ENCODE measurements at regions not wholly inside any gene's neighbourhood (a gene's known extent, or its start where the extent isn't known, plus 50 kb on each side); places are given as distances from the start of the nearest gene placed in this dataset.

DNA sequence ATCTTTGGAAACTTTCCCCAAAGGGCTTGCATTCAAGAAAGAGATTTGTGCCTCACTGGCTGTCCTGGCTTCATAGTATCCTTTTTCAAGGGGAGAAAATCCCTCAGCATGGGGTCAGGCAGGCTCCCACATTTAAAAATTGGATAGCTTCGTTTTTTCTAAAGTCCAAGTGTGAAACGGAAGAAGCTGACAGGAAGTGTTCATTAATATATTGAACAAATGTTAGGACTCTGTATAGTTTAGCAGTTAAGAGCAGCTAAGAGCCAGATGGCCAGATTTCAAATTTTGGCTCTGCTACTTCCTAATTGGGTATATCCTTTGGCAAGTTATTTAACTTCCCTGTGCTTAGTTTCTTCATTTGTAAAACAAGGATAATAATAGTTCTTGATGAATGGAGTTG is 354.9 kb upstream of the FAT3 start:
- Histone ChIP-seq H2AFZ (ENCODE audit: low read depth, low read length) (no peak overlapping the region), H4K8ac (ENCODE audit: low read length) (no peak overlapping the region), H3K4ac (ENCODE audit: low read depth in 1 of 2, low read length in 2 of 2) (no peak overlapping the region), H3K4me1 (ENCODE audit: control insufficient read depth, insufficient read depth, low read depth, low read length) (no peaks in the 10 kb centered on the region), H2AK5ac (ENCODE audit: low read length, severe bottlenecking) (no peak overlapping the region), H2BK5ac (ENCODE audit: low read depth, low read length, poor library complexity, severe bottlenecking) (no peak overlapping the region), H2BK120ac (ENCODE audit: low read depth, low read length) (no peak overlapping the region), H2BK15ac (ENCODE audit: low read depth, poor library complexity, severe bottlenecking) (no peak overlapping the region), H3K36me3 (ENCODE audit: control insufficient read depth in 1 of 2, insufficient read depth in 2 of 2, low read depth in 1 of 2, low read length in 2 of 2) (no peaks in the 10 kb centered on the region), H3K9me3 (ENCODE audit: control insufficient read depth, low read length) (no peaks in the 10 kb centered on the region), H2BK12ac (ENCODE audit: low read length in 2 of 2) (no peak overlapping the region), H3K23ac (ENCODE audit: low read length in 2 of 2) (no peak overlapping the region), H3K27me3 (ENCODE audit: control insufficient read depth in 1 of 2, insufficient read depth in 1 of 2, low read length in 2 of 2) (peaks cover 0 to 44% of the 10 kb centered on the region in 2 experiments), H3K14ac (ENCODE audit: low read length in 2 of 2) (no peak overlapping the region), H3K4me2 (ENCODE audit: low read length, poor library complexity, severe bottlenecking) (no peak overlapping the region), H3K4me3 (ENCODE audit: insufficient read depth in 1 of 2, low read depth in 1 of 2, low read length in 2 of 2) (no peak overlapping the region), H3K18ac (ENCODE audit: low read depth in 1 of 2, low read length in 2 of 2) (no peak overlapping the region), H3K9ac (ENCODE audit: low read length) (no peak overlapping the region), H3K79me1 (replicated peaks; ENCODE audit: low read length, poor library complexity, severe bottlenecking) (no peaks in the 10 kb centered on the region), H4K91ac (ENCODE audit: low read length) (no peak overlapping the region), H3K27ac (ENCODE audit: low read length, poor library complexity, severe bottlenecking) (no peak overlapping the region)
- DNase-seq = no peak
- WGBS = 54% methylated on average over 2 of the region's 2 CpGs

- H2BK12ac ChIP-seq (ENCODE audit: low read length in 2 of 2) = no peak overlapping the region
- no peak overlapping the region for H3K14ac ChIP-seq (ENCODE audit: low read length in 2 of 2)
- no peak overlapping the region for H3K9ac ChIP-seq (ENCODE audit: low read length)
- H4K91ac ChIP-seq (ENCODE audit: low read length) = no peak overlapping the region
- no peaks in the 10 kb centered on the region for H3K36me3 ChIP-seq (ENCODE audit: control insufficient read depth in 1 of 2, insufficient read depth in 2 of 2, low read depth in 1 of 2, low read length in 2 of 2)
- no peak overlapping the region for H3K18ac ChIP-seq (ENCODE audit: low read depth in 1 of 2, low read length in 2 of 2)
- H2AFZ ChIP-seq (ENCODE audit: low read depth, low read length) = no peak overlapping the region
- no peak for DNase-seq
- H2BK120ac ChIP-seq (ENCODE audit: low read depth, low read length) = no peak overlapping the region
- no peak overlapping the region for H3K4ac ChIP-seq (ENCODE audit: low read depth in 1 of 2, low read length in 2 of 2)
- no peak overlapping the region for H2BK5ac ChIP-seq (ENCODE audit: low read depth, low read length, poor library complexity, severe bottlenecking)
- H3K79me1 ChIP-seq (replicated peaks; ENCODE audit: low read length, poor library complexity, severe bottlenecking) = no peaks in the 10 kb centered on the region
- no peaks in the 10 kb centered on the region for H3K9me3 ChIP-seq (ENCODE audit: control insufficient read depth, low read length)
- H3K27me3 ChIP-seq (ENCODE audit: control insufficient read depth in 1 of 2, insufficient read depth in 1 of 2, low read length in 2 of 2) = peaks cover 0 to 46% of the 10 kb centered on the region in 2 experiments
- H2AK5ac ChIP-seq (ENCODE audit: low read length, severe bottlenecking) = no peak overlapping the region
- H3K4me2 ChIP-seq (ENCODE audit: low read length, poor library complexity, severe bottlenecking) = no peak overlapping the region
- no peak overlapping the region for H4K8ac ChIP-seq (ENCODE audit: low read length)
- H2BK15ac ChIP-seq (ENCODE audit: low read depth, poor library complexity, severe bottlenecking) = no peak overlapping the region
- H3K27ac ChIP-seq (ENCODE audit: low read length, poor library complexity, severe bottlenecking) = no peak overlapping the region
- no peak overlapping the region for H3K4me3 ChIP-seq (ENCODE audit: insufficient read depth in 1 of 2, low read depth in 1 of 2, low read length in 2 of 2)
- 88% methylated on average over 3 of the region's 3 CpGs for WGBS
- H3K4me1 ChIP-seq (ENCODE audit: control insufficient read depth, insufficient read depth, low read depth, low read length) = no peaks in the 10 kb centered on the region
- no peak overlapping the region for H3K23ac ChIP-seq (ENCODE audit: low read length in 2 of 2)
Observed at GRCh38 chr11:91866642-91867041, 358.0 kb upstream of the FAT3 start.

- Histone ChIP-seq H3K4me3 (ENCODE audit: insufficient read depth in 1 of 2, low read depth in 1 of 2, low read length in 2 of 2) (no peak overlapping the region), H2BK120ac (ENCODE audit: low read depth, low read length) (no peak overlapping the region), H3K9ac (ENCODE audit: low read length) (no peak overlapping the region), H3K9me3 (ENCODE audit: control insufficient read depth, low read length) (no peaks in the 10 kb centered on the region), H3K18ac (ENCODE audit: low read depth in 1 of 2, low read length in 2 of 2) (no peak overlapping the region), H2AFZ (ENCODE audit: low read depth, low read length) (no peak overlapping the region), H4K8ac (ENCODE audit: low read length) (no peak overlapping the region), H4K91ac (ENCODE audit: low read length) (no peak overlapping the region), H3K23ac (ENCODE audit: low read length in 2 of 2) (no peak overlapping the region), H3K4me2 (ENCODE audit: low read length, poor library complexity, severe bottlenecking) (no peak overlapping the region), H3K36me3 (ENCODE audit: control insufficient read depth in 1 of 2, insufficient read depth in 2 of 2, low read depth in 1 of 2, low read length in 2 of 2) (no peaks in the 10 kb centered on the region), H2AK5ac (ENCODE audit: low read length, severe bottlenecking) (no peak overlapping the region), H2BK5ac (ENCODE audit: low read depth, low read length, poor library complexity, severe bottlenecking) (no peak overlapping the region), H3K27ac (ENCODE audit: low read length, poor library complexity, severe bottlenecking) (peak overlapping the region; percentile 13), H3K4ac (ENCODE audit: low read depth in 1 of 2, low read length in 2 of 2) (no peak overlapping the region), H3K4me1 (ENCODE audit: control insufficient read depth, insufficient read depth, low read depth, low read length) (no peaks in the 10 kb centered on the region), H3K79me1 (replicated peaks; ENCODE audit: low read length, poor library complexity, severe bottlenecking) (no peaks in the 10 kb centered on the region), H2BK15ac (ENCODE audit: low read depth, poor library complexity, severe bottlenecking) (no peak overlapping the region), H3K27me3 (ENCODE audit: control insufficient read depth in 1 of 2, insufficient read depth in 1 of 2, low read length in 2 of 2) (peaks cover 0 to 6% of the 10 kb centered on the region in 2 experiments), H2BK12ac (ENCODE audit: low read length in 2 of 2) (no peak overlapping the region), H3K14ac (ENCODE audit: low read length in 2 of 2) (no peak overlapping the region)
- DNase-seq = no peak
- 86% methylated on average over 3 of the region's 3 CpGs for WGBS
Observed at GRCh38 chr11:91860661-91861060, 364.0 kb upstream of the FAT3 start.

GRCh38 chr11:91859666-91860065 is 365.0 kb upstream of the FAT3 start:
- Histone ChIP-seq H2BK120ac (ENCODE audit: low read depth, low read length) (no peak overlapping the region), H3K9me3 (ENCODE audit: control insufficient read depth, low read length) (no peaks in the 10 kb centered on the region), H3K14ac (ENCODE audit: low read length in 2 of 2) (no peak overlapping the region), H3K4me1 (ENCODE audit: control insufficient read depth, insufficient read depth, low read depth, low read length) (no peaks in the 10 kb centered on the region), H3K27ac (ENCODE audit: low read length, poor library complexity, severe bottlenecking) (no peak overlapping the region), H3K4me2 (ENCODE audit: low read length, poor library complexity, severe bottlenecking) (no peak overlapping the region), H3K23ac (ENCODE audit: low read length in 2 of 2) (no peak overlapping the region), H3K79me1 (replicated peaks; ENCODE audit: low read length, poor library complexity, severe bottlenecking) (no peaks in the 10 kb centered on the region), H3K18ac (ENCODE audit: low read depth in 1 of 2, low read length in 2 of 2) (no peak overlapping the region), H2BK15ac (ENCODE audit: low read depth, poor library complexity, severe bottlenecking) (no peak overlapping the region), H3K27me3 (ENCODE audit: control insufficient read depth in 1 of 2, insufficient read depth in 1 of 2, low read length in 2 of 2) (peaks cover 0 to 2% of the 10 kb centered on the region in 2 experiments), H3K36me3 (ENCODE audit: control insufficient read depth in 1 of 2, insufficient read depth in 2 of 2, low read depth in 1 of 2, low read length in 2 of 2) (no peaks in the 10 kb centered on the region), H2AK5ac (ENCODE audit: low read length, severe bottlenecking) (no peak overlapping the region), H3K4me3 (ENCODE audit: insufficient read depth in 1 of 2, low read depth in 1 of 2, low read length in 2 of 2) (no peak overlapping the region), H4K8ac (ENCODE audit: low read length) (no peak overlapping the region), H2BK5ac (ENCODE audit: low read depth, low read length, poor library complexity, severe bottlenecking) (no peak overlapping the region), H2BK12ac (ENCODE audit: low read length in 2 of 2) (no peak overlapping the region), H2AFZ (ENCODE audit: low read depth, low read length) (no peak overlapping the region), H3K4ac (ENCODE audit: low read depth in 1 of 2, low read length in 2 of 2) (no peak overlapping the region), H4K91ac (ENCODE audit: low read length) (no peak overlapping the region), H3K9ac (ENCODE audit: low read length) (no peak overlapping the region)
- no peak for DNase-seq
- WGBS = 56% methylated on average over 1 of the region's 1 CpG

All from mesenchymal stem cell (in vitro differentiated cells and primary cell).